Renal pelvis (tissue), 1 donor: ENCODE measurements at regions not wholly inside any gene's neighbourhood (a gene's known extent, or its start where the extent isn't known, plus 50 kb on each side); places are given as distances from the start of the nearest gene placed in this dataset.

Experiments used
- DNase-seq: peaks from one replicate; pipeline ENCODE4 v3.0.0-alpha.2; 2013

GRCh38 chr14:66114071-66114470 is 372.1 kb upstream of the CCDC196 start:
- DNase-seq = no peak

DNA sequence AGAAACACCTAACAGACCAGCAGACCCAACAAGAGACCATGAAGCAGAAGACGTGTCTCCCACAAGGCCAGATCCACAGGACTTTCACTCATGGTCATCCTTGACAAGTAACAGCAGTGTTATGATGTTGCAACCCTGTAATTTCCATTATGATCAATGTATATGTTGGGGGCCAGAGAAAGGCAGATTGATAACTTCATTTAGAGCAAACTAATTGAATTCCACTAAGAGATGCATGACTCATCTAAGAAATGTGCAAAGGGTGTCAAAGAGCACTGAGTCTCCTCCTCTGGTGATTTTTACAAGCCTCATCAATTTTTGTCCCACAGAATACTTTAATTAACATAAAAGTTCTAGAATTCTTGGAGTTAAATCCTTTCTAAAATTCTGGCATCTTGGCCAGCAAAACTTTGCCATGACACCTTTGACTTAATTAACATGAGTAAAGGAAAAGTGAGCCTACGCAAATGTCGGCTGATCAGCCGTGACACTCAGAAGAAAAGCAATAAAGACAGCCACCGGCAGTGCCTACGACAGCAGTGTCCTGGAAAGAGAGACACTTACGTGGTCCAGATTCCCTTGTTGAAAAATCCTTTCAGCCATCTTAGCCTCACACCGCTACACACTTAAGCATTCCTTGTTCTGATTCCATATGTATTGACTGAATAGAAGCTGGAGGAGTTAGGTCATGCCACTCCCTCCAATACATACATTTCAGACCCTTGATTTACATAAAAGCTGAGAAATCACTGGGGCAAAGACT is 370.2 kb upstream of the CCDC196 start:
- no peak for DNase-seq

GRCh38 chr14:66116732-66117131 is 369.4 kb upstream of the CCDC196 start:
- DNase-seq = no peak

DNA sequence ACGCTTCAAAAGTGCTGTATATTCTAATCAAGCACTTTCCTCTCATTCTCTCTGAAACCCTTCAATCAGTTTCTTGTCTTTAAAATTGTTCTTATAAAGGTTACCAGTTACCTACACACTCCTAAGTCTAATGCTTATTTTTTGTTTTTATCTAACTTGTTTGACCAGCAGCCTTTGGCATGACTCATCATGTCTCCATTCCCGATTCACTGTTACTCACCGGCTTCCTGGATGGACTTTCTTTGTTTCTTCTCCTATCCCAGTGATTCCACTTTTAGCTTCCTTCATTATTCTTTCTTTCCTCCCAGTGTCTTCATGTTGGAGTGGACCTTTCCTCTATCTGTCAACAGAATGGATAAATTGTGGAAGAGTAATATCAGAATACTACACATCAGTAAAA is 368.6 kb upstream of the CCDC196 start:
- no peak for DNase-seq

- no peak for DNase-seq
Observed at GRCh38 chr14:66119606-66120231, 366.5 kb upstream of the CCDC196 start.

DNA sequence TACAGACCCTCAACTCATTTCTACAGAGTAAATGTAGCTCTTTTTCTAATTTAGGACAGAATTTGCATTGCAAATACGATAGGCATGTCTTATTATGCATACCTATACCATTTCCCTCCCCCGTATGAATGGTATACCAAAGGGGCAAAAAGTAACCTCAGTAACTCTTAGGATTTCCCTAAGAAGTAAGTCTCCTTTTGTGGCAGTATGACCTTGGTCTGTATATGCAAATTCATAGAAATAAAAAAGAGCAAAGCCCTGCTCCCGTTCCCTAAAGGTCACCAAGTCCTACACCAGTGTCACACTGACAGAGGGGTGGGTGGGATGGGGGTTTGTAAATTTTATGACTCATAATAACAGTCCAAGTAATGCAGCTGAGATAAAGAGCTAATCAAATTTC is 365.8 kb upstream of the CCDC196 start:
- no peak for DNase-seq

GRCh38 chr14:66121859-66122258 is 364.3 kb upstream of the CCDC196 start:
- no peak for DNase-seq

DNA sequence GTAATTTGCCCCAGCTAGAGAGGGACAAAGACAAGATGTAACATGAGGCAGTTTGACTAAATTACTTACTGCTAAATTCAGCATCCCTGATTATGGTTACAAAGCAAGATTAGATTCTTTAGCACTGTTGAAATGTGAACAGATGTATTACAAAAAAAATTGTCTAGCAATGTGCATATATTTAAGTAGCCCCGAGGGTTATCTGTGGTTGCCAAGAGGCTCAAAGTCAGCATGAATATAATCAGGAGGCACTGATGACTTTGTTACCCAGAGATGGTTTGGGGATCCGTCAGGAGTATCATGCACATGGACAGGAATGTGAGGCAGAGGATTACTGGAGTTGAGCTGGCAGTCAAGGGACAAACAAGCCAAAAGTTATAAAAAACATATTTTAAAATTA is 356.9 kb upstream of the CCDC196 start:
- DNase-seq = no peak

DNA sequence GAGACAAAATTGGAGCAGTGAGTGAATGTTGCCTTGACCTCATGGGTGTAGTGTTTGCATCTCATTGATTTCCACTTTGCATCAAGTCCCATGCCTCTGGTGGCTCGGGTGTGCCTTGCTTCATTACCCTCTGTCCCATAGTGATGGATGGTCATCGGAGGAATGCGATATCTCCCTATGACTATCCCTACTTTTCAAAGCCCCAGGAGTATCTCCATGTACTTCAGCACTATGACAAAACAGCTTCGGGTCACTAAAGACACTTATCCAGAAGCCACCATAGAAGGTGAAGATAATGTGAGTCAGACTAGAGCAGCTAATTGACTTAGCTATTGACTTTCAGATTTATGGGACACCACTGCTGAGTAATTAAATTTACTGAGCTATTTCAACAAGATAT is 355.1 kb upstream of the CCDC196 start:
- peak; percentile 39 for DNase-seq

GRCh38 chr14:66133666-66134065 is 352.5 kb upstream of the CCDC196 start:
- no peak for DNase-seq

DNA sequence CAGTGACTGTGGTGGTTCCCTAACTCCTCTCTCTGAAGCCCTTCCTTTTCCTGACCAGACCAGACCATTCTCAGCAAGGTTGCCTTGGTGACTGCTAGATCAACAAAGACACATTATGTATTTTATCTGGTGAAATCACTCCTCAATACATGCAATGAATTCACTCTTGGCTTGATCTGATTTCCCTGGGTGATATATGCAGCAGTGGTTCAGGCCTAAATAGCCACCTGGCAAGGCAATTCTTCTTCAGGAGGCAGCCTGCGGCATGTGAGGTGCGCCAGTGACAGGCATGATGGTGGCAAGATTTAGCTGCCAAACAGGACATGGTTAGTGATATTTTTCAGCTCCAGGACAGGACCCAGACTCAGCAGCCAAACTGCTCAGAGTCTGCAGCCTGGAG is 350.3 kb upstream of the CCDC196 start:
- no peak for DNase-seq

GRCh38 chr14:66137081-66137480 is 349.1 kb upstream of the CCDC196 start:
- DNase-seq = peak; percentile 17

GRCh38 chr14:66139432-66139831 is 346.7 kb upstream of the CCDC196 start:
- DNase-seq = no peak

GRCh38 chr14:66140213-66140918 is 345.8 kb upstream of the CCDC196 start:
- no peak for DNase-seq

DNA sequence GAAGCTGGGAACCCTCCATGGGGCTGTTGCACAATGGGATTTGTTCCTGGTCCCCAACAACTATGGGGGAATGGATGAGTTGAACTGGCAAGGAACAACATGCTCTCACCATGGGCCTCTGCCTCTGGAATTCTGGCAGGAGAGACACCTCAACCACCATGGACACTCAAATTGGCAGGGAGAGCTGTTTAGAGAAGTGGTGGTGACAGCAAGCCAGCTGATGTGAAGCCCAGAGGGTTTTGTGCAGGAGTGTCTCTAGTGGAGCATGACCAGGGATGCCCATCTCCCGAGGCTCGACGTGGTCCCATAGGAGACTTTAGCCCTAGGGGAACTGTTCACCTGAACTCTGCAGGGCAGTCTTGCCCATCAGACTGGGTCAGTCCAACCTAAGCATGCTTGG is 345.2 kb upstream of the CCDC196 start:
- DNase-seq = no peak

DNA sequence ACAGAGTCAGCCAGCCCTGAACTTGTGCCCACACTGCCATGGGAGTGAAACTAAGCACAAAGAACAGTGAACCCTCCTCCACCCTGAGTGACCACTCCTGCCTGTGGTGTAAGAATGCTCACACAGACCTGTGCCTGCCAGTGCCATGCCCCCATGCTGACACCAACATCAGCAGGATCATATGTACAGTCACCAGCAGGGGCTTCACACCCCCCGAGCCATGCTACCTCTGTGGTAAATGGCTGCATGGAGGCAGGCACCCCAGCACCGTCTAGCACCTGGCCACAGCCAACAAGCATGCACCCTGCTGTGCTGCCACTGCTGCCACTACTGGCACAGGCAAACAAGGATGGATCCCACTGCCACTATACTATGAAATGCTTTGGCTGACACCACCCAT is 344.4 kb upstream of the CCDC196 start:
- DNase-seq = no peak

GRCh38 chr14:66143387-66144112 is 342.6 kb upstream of the CCDC196 start:
- no peak for DNase-seq

DNA sequence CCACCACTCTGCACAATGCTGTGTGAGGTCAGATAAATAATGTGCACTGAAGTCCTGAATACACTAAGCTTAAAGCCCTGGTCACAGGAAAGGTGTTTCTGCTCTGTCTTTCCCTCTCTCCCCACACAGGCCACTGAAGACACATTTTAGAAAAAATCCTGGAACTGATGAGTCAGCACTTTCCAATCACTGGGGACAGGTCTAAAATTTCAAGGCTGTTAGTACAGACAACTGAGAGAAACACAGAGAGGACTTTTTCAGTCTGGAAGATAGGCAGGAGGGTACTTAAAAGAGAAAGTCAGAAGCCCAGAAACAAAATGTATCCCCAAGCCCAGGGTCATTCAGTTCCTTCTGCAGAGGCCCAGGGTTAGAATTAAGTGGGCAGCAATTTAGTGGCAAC is 333.9 kb upstream of the CCDC196 start:
- DNase-seq = peak; percentile 21

DNA sequence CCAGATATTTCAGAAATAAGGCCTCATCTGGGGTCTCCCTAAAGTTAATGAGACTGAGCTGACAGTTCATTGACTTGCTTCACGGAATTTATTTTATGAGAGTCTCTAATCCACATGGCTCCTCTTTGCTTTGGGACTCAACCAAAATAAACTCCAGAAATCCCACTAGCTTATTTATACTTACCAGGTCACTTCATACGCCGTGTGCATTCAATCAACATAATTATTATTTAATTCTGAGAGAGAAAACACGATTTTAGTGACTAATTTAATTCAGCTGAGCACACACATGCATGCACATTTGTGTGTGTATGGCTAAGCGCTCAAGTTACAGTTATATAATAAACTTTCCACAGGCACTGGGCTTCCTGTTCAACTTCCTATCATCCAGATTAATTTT is 333.4 kb upstream of the CCDC196 start:
- DNase-seq = peak; percentile 74

- no peak for DNase-seq
Observed at GRCh38 chr14:66163023-66163422, 323.1 kb upstream of the CCDC196 start.

DNA sequence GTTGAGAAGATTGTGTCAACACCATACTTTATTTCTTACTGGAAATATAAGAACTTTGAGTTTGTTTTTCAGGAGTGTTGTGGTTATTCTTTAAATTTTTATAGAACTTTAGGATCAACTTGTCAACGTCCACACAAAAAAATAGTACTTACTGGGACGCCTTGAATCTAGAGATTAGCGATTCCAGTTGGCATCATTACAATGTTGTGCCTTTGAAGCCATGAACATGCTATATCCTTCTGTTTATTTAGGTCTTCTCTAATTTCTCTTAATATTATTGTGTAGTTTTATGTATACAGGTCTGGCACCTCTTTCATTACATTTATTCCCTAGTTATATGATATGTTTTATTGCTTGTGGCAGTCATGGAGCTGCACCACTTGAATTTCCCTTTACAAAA is 320.8 kb upstream of the CCDC196 start:
- DNase-seq = no peak

GRCh38 chr14:66174453-66174891 is 311.7 kb upstream of the CCDC196 start:
- no peak for DNase-seq
